ENCODE measurements at regions not wholly inside any gene's neighbourhood (a gene's known extent, or its start where the extent isn't known, plus 50 kb on each side); places are given as distances from the start of the nearest gene placed in this dataset.

DNA sequence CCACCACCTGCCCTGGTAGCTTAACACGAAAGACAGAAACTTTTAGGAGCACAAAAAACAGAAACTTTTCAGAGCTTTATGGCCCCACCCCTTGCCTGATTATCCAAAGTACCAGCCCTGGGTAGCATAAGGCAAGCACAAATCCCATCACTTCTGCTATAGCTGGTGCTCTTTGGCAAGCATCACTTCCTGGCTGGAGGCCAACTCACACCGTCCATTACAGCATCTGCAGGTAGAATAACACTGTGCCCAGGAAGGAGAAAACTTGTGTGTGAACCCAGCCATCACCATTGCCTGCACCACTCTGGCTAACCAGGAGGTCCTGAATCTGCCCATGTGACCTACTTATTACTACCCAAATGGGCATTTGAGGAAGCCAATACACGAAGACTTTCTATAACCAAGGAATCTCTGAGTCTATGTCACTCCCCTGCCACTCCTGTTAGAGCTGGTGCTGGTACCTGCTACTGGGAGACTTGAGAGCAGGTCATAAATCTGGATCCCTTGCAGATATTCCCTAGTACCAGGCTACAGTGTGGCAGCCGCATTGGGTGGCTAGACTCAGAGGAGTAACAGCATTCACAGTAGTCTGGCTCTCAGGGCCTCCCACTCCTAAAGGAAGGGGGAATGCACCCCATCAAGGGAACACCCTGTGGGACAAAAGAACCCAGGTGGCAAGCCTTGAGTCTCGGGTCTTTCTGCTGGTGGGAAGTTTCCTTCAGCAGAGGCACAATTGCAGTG lies 73.3 kb upstream of the AKAP13 start:
- TF ChIP-seq ESRRA (IDR thresholded peaks at IDR 0.05; ENCODE audit: borderline replicate concordance, low read length) (no peak), BHLHE40 (IDR thresholded peaks at IDR 0.05; ENCODE audit: low read depth, low read length) (no peak), TFCP2L1 (CRISPR knock-in tag; IDR thresholded peaks at IDR 0.05) (no peak), GATA3 (IDR thresholded peaks at IDR 0.05; ENCODE audit: borderline replicate concordance) (no peak), HOXB13 (CRISPR knock-in tag; IDR thresholded peaks at IDR 0.05; ENCODE audit: low read depth) (no peak), HOXB5 (CRISPR knock-in tag; IDR thresholded peaks at IDR 0.05) (no peak), ZC3H11A (IDR thresholded peaks at IDR 0.05) (no peak), USF2 (IDR thresholded peaks at IDR 0.05) (no peak), ZNF302 (CRISPR knock-in tag; IDR thresholded peaks at IDR 0.05) (no peak), RCOR1 (IDR thresholded peaks at IDR 0.05; ENCODE audit: low read depth, low read length) (no peak), POLR2AphosphoS2 (conservative IDR thresholded peaks at IDR 0.05; ENCODE audit: low read length) (no peak), ZFP36 (IDR thresholded peaks at IDR 0.05; ENCODE audit: borderline replicate concordance, partially characterized antibody) (no peak), RARB (CRISPR knock-in tag; IDR thresholded peaks at IDR 0.05) (no peak), CHD2 (IDR thresholded peaks at IDR 0.05; ENCODE audit: low read length, partially characterized antibody) (no peak)
- TF ChIP-seq, protein P1, sequence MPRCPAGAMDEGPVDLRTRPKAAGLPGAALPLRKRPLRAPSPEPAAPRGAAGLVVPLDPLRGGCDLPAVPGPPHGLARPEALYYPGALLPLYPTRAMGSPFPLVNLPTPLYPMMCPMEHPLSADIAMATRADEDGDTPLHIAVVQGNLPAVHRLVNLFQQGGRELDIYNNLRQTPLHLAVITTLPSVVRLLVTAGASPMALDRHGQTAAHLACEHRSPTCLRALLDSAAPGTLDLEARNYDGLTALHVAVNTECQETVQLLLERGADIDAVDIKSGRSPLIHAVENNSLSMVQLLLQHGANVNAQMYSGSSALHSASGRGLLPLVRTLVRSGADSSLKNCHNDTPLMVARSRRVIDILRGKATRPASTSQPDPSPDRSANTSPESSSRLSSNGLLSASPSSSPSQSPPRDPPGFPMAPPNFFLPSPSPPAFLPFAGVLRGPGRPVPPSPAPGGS (IDR thresholded peaks at IDR 0.05) = no peak
- TF ChIP-seq, protein P2, sequence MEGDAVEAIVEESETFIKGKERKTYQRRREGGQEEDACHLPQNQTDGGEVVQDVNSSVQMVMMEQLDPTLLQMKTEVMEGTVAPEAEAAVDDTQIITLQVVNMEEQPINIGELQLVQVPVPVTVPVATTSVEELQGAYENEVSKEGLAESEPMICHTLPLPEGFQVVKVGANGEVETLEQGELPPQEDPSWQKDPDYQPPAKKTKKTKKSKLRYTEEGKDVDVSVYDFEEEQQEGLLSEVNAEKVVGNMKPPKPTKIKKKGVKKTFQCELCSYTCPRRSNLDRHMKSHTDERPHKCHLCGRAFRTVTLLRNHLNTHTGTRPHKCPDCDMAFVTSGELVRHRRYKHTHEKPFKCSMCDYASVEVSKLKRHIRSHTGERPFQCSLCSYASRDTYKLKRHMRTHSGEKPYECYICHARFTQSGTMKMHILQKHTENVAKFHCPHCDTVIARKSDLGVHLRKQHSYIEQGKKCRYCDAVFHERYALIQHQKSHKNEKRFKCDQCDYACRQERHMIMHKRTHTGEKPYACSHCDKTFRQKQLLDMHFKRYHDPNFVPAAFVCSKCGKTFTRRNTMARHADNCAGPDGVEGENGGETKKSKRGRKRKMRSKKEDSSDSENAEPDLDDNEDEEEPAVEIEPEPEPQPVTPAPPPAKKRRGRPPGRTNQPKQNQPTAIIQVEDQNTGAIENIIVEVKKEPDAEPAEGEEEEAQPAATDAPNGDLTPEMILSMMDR (IDR thresholded peaks at IDR 0.05) = no peak
- TF ChIP-seq, protein P3, sequence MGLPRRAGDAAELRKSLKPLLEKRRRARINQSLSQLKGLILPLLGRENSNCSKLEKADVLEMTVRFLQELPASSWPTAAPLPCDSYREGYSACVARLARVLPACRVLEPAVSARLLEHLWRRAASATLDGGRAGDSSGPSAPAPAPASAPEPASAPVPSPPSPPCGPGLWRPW (IDR thresholded peaks at IDR 0.05) = no peak
- TF ChIP-seq, protein P4, sequence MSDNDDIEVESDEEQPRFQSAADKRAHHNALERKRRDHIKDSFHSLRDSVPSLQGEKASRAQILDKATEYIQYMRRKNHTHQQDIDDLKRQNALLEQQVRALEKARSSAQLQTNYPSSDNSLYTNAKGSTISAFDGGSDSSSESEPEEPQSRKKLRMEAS (IDR thresholded peaks at IDR 0.05) = no peak
- Histone ChIP-seq H3K4me1 (no peaks in the 10 kb centered on the region), H3K9me3 (no peaks in the 10 kb centered on the region), H3K27ac (no peak overlapping the region), H3K4me2 (no peak overlapping the region), H3K4me3 (no peak overlapping the region)
- 60% methylated on average over 5 of the region's 5 CpGs for WGBS (ENCODE audit: missing lambda C conversion rate)
- POLR2A ChIA-PET = no interaction called here
- ATAC-seq (no peak; a peak in 2 of 6 replicates), FAIRE-seq (no peak), DNase-seq (ENCODE audit: low read depth in 1 of 2, low spot score in 1 of 2) (no peak)
- CTCF ChIA-PET = interaction anchor here (0.9 to 3.2 kb wide), 6 partner anchors 9 to 107 kb away, joined by 3 to 28 read pairs (median 4); no protein-coding TSS in a partner anchor

DNA sequence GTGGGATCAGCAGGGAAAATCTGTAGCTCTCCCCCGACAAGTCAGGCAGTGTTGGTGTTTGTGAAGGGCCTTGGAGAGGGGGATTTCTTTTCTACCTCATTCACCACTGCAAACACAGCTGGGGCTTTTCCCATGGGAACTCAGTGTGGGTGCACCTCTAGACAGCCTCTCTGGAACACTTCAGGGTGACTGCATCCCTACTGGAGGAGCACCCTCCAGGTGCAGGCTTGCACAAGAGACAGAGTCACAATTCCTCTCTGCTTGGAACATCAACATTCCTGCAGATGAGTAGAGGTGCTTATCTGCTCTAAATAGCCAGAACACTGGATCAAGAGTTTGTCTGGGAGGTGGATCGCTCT lies 72.7 kb upstream of the AKAP13 start:
- WGBS (ENCODE audit: missing lambda C conversion rate) = 78% methylated on average over 2 of the region's 2 CpGs
- CTCF ChIA-PET = interaction anchor here (1.3 to 3.2 kb wide), 3 partner anchors 11 to 23 kb away, joined by 6 to 28 read pairs (median 14); no protein-coding TSS in a partner anchor
- Histone ChIP-seq H3K4me2 (no peak overlapping the region), H3K27ac (no peak overlapping the region), H3K4me1 (peaks cover 5% of the 10 kb centered on the region), H3K4me3 (no peak overlapping the region), H3K9me3 (no peaks in the 10 kb centered on the region)
- FAIRE-seq = no peak
- ATAC-seq = no peak
- TF ChIP-seq, protein P4 (IDR thresholded peaks at IDR 0.05) = no peak
- TF ChIP-seq RARB (CRISPR knock-in tag; IDR thresholded peaks at IDR 0.05) (no peak), CBX8 (IDR thresholded peaks at IDR 0.05) (no peak), EP300 (IDR thresholded peaks at IDR 0.05) (no peak), HOXB13 (CRISPR knock-in tag; IDR thresholded peaks at IDR 0.05; ENCODE audit: low read depth) (no peak), MYC (IDR thresholded peaks at IDR 0.05; ENCODE audit: borderline replicate concordance, low read length) (no peak), CHD4 (IDR thresholded peaks at IDR 0.05; ENCODE audit: borderline replicate concordance) (no peak), FOSB (CRISPR knock-in tag; IDR thresholded peaks at IDR 0.05) (no peak), PHF8 (IDR thresholded peaks at IDR 0.05; ENCODE audit: borderline replicate concordance, low read depth) (no peak), ZSCAN20 (CRISPR knock-in tag; IDR thresholded peaks at IDR 0.05) (no peak), BHLHE40 (IDR thresholded peaks at IDR 0.05; ENCODE audit: low read depth, low read length) (no peak)
- DNase-seq (ENCODE audit: low read depth in 1 of 2, low spot score in 1 of 2) = no peak
- POLR2A ChIA-PET = no interaction called here

Measured in A549 (cell line).